ENCODE measurements at regions not wholly inside any gene's neighbourhood (a gene's known extent, or its start where the extent isn't known, plus 50 kb on each side); places are given as distances from the start of the nearest gene placed in this dataset.

GRCh38 chr7:46391231-46392201, 470.4 kb upstream of the IGFBP3 start:
- TF ChIP-seq POLR2A (IDR thresholded peaks at IDR 0.05; ENCODE audit: low read depth, low read length) (no peak), SPI1 (IDR thresholded peaks at IDR 0.05; ENCODE audit: low read depth, low read length) (no peak), TAF1 (IDR thresholded peaks at IDR 0.05; ENCODE audit: low read depth, low read length) (no peak), POLR2AphosphoS5 (IDR thresholded peaks at IDR 0.05; ENCODE audit: low read depth, low read length) (no peak), PAX5 (IDR thresholded peaks at IDR 0.05; ENCODE audit: insufficient read depth, low read length, severe bottlenecking) (no peak), POU2F2 (IDR thresholded peaks at IDR 0.05; ENCODE audit: low read depth, low read length) (no peak)
- DNase-seq (ENCODE audit: insufficient read length, low spot score) (no peak), FAIRE-seq (no peak)

- DNase-seq (ENCODE audit: insufficient read length, low spot score) (no peak), FAIRE-seq (no peak)
- no peak for TF ChIP-seq POLR2AphosphoS5 (IDR thresholded peaks at IDR 0.05; ENCODE audit: low read depth, low read length)
- no peak for TF ChIP-seq TAF1 (IDR thresholded peaks at IDR 0.05; ENCODE audit: low read depth, low read length)
- no peak for TF ChIP-seq SPI1 (IDR thresholded peaks at IDR 0.05; ENCODE audit: low read depth, low read length)
- TF ChIP-seq POLR2A (IDR thresholded peaks at IDR 0.05; ENCODE audit: low read depth, low read length) = no peak
- no peak for TF ChIP-seq PAX5 (IDR thresholded peaks at IDR 0.05; ENCODE audit: insufficient read depth, low read length, severe bottlenecking)
- TF ChIP-seq POU2F2 (IDR thresholded peaks at IDR 0.05; ENCODE audit: low read depth, low read length) = no peak
These were observed 469.0 kb upstream of the IGFBP3 start for GRCh38 chr7:46390042-46390441.

- no peak for TF ChIP-seq POLR2AphosphoS5 (IDR thresholded peaks at IDR 0.05; ENCODE audit: low read depth, low read length)
- TF ChIP-seq SPI1 (IDR thresholded peaks at IDR 0.05; ENCODE audit: low read depth, low read length) = no peak
- no peak for TF ChIP-seq POU2F2 (IDR thresholded peaks at IDR 0.05; ENCODE audit: low read depth, low read length)
- TF ChIP-seq POLR2A (IDR thresholded peaks at IDR 0.05; ENCODE audit: low read depth, low read length) = no peak
- TF ChIP-seq PAX5 (IDR thresholded peaks at IDR 0.05; ENCODE audit: insufficient read depth, low read length, severe bottlenecking) = no peak
- TF ChIP-seq TAF1 (IDR thresholded peaks at IDR 0.05; ENCODE audit: low read depth, low read length) = no peak
- DNase-seq (ENCODE audit: insufficient read length, low spot score) (no peak), FAIRE-seq (no peak)
These were observed 468.1 kb upstream of the IGFBP3 start for GRCh38 chr7:46389146-46389545.

- TF ChIP-seq SPI1 (IDR thresholded peaks at IDR 0.05; ENCODE audit: low read depth, low read length) (no peak), PAX5 (IDR thresholded peaks at IDR 0.05; ENCODE audit: insufficient read depth, low read length, severe bottlenecking) (no peak), TAF1 (IDR thresholded peaks at IDR 0.05; ENCODE audit: low read depth, low read length) (no peak), POLR2A (IDR thresholded peaks at IDR 0.05; ENCODE audit: low read depth, low read length) (no peak), POU2F2 (IDR thresholded peaks at IDR 0.05; ENCODE audit: low read depth, low read length) (no peak), POLR2AphosphoS5 (IDR thresholded peaks at IDR 0.05; ENCODE audit: low read depth, low read length) (no peak)
- DNase-seq (ENCODE audit: insufficient read length, low spot score) (no peak), FAIRE-seq (no peak)
These were observed 466.6 kb upstream of the IGFBP3 start for GRCh38 chr7:46387646-46388045.

GRCh38 chr7:46386428-46387399, 465.6 kb upstream of the IGFBP3 start:
- no peak for DNase-seq (ENCODE audit: insufficient read length, low spot score)
- FAIRE-seq = no peak
- TF ChIP-seq POU2F2 (IDR thresholded peaks at IDR 0.05; ENCODE audit: low read depth, low read length) (no peak), POLR2AphosphoS5 (IDR thresholded peaks at IDR 0.05; ENCODE audit: low read depth, low read length) (no peak), TAF1 (IDR thresholded peaks at IDR 0.05; ENCODE audit: low read depth, low read length) (no peak), SPI1 (IDR thresholded peaks at IDR 0.05; ENCODE audit: low read depth, low read length) (no peak), PAX5 (IDR thresholded peaks at IDR 0.05; ENCODE audit: insufficient read depth, low read length, severe bottlenecking) (no peak), POLR2A (IDR thresholded peaks at IDR 0.05; ENCODE audit: low read depth, low read length) (no peak)

GRCh38 chr7:46385662-46386309, 464.7 kb upstream of the IGFBP3 start:
- TF ChIP-seq SPI1 (IDR thresholded peaks at IDR 0.05; ENCODE audit: low read depth, low read length) = no peak
- TF ChIP-seq PAX5 (IDR thresholded peaks at IDR 0.05; ENCODE audit: insufficient read depth, low read length, severe bottlenecking) = no peak
- no peak for TF ChIP-seq POU2F2 (IDR thresholded peaks at IDR 0.05; ENCODE audit: low read depth, low read length)
- no peak for TF ChIP-seq POLR2A (IDR thresholded peaks at IDR 0.05; ENCODE audit: low read depth, low read length)
- TF ChIP-seq TAF1 (IDR thresholded peaks at IDR 0.05; ENCODE audit: low read depth, low read length) = no peak
- TF ChIP-seq POLR2AphosphoS5 (IDR thresholded peaks at IDR 0.05; ENCODE audit: low read depth, low read length) = no peak
- DNase-seq (ENCODE audit: insufficient read length, low spot score) (no peak), FAIRE-seq (no peak)

GRCh38 chr7:46383605-46384004, 462.5 kb upstream of the IGFBP3 start:
- TF ChIP-seq POLR2A (IDR thresholded peaks at IDR 0.05; ENCODE audit: low read depth, low read length) (no peak), TAF1 (IDR thresholded peaks at IDR 0.05; ENCODE audit: low read depth, low read length) (no peak), POU2F2 (IDR thresholded peaks at IDR 0.05; ENCODE audit: low read depth, low read length) (no peak), POLR2AphosphoS5 (IDR thresholded peaks at IDR 0.05; ENCODE audit: low read depth, low read length) (no peak), SPI1 (IDR thresholded peaks at IDR 0.05; ENCODE audit: low read depth, low read length) (no peak)
- DNase-seq (ENCODE audit: insufficient read length, low spot score) (no peak), FAIRE-seq (no peak)

GRCh38 chr7:46369933-46370654, 449.0 kb upstream of the IGFBP3 start:
- no peak for FAIRE-seq
- TF ChIP-seq POLR2AphosphoS5 (IDR thresholded peaks at IDR 0.05; ENCODE audit: low read depth, low read length) = no peak
- no peak for TF ChIP-seq POU2F2 (IDR thresholded peaks at IDR 0.05; ENCODE audit: low read depth, low read length)
- TF ChIP-seq POLR2A (IDR thresholded peaks at IDR 0.05; ENCODE audit: low read depth, low read length) = no peak
- TF ChIP-seq SPI1 (IDR thresholded peaks at IDR 0.05; ENCODE audit: low read depth, low read length) = no peak
- TF ChIP-seq PAX5 (IDR thresholded peaks at IDR 0.05; ENCODE audit: insufficient read depth, low read length, severe bottlenecking) = no peak
- TF ChIP-seq TAF1 (IDR thresholded peaks at IDR 0.05; ENCODE audit: low read depth, low read length) = no peak

More at GRCh38 chr7:46369933-46370654, 449.0 kb upstream of the IGFBP3 start:
- no peak for DNase-seq (ENCODE audit: insufficient read length, low spot score)
